ENCODE measurements at regions not wholly inside any gene's neighbourhood (a gene's known extent, or its start where the extent isn't known, plus 50 kb on each side); places are given as distances from the start of the nearest gene placed in this dataset.
"Not testable (repeated sequence)": the region's sequence is repeated elsewhere in the genome, so short reads cannot be mapped to it uniquely, and the experiment has no call there.

- Histone ChIP-seq H3K9ac (ENCODE audit: low read length) (no peak overlapping the region), H3K4me2 (ENCODE audit: low read depth, low read length, poor library complexity, severe bottlenecking) (no peak overlapping the region), H3K9me2 (replicated peaks; ENCODE audit: insufficient read depth, low read length) (no peaks in the 10 kb centered on the region), H2AFZ (ENCODE audit: low read length) (no peak overlapping the region), H3K4me1 (ENCODE audit: low read length) (no peaks in the 10 kb centered on the region), H3K9me3 (ENCODE audit: low read length) (no peaks in the 10 kb centered on the region), H3K27ac (ENCODE audit: low read length) (no peak overlapping the region), H3K27me3 (ENCODE audit: low read length) (no peaks in the 10 kb centered on the region), H4K20me1 (ENCODE audit: insufficient read depth, low read depth, low read length) (no peaks in the 10 kb centered on the region), H3K79me2 (ENCODE audit: low read length) (no peaks in the 10 kb centered on the region), H3K4me3 (ENCODE audit: low read length) (no peak overlapping the region), H3K36me3 (ENCODE audit: insufficient read depth, low read length) (no peaks in the 10 kb centered on the region)
- no peak for DNase-seq
Measured at GRCh38 chr2:238525990-238526389, 99.3 kb downstream of the ASB1 start.

- Histone ChIP-seq H3K4me1 (ENCODE audit: low read length) (no peaks in the 10 kb centered on the region), H3K9me3 (ENCODE audit: low read length) (no peaks in the 10 kb centered on the region; the same call in 1 of the 2 replicates), H3K4me3 (ENCODE audit: low read length) (no peak overlapping the region), H4K20me1 (ENCODE audit: insufficient read depth, low read depth, low read length) (no peaks in the 10 kb centered on the region), H3K27me3 (ENCODE audit: low read length) (no peaks in the 10 kb centered on the region), H3K79me2 (ENCODE audit: low read length) (no peaks in the 10 kb centered on the region), H3K9ac (ENCODE audit: low read length) (no peak overlapping the region), H3K9me2 (replicated peaks; ENCODE audit: insufficient read depth, low read length) (no peaks in the 10 kb centered on the region), H3K36me3 (ENCODE audit: insufficient read depth, low read length) (no peaks in the 10 kb centered on the region), H2AFZ (ENCODE audit: low read length) (no peak overlapping the region), H3K4me2 (ENCODE audit: low read depth, low read length, poor library complexity, severe bottlenecking) (no peak overlapping the region), H3K27ac (ENCODE audit: low read length) (no peak overlapping the region)
- DNase-seq: no peak
Measured at GRCh38 chr2:238527565-238527964, 100.8 kb downstream of the ASB1 start.

- Histone ChIP-seq H3K4me2 (ENCODE audit: low read depth, low read length, poor library complexity, severe bottlenecking) (no peak overlapping the region), H3K79me2 (ENCODE audit: low read length) (no peaks in the 10 kb centered on the region), H3K9me3 (ENCODE audit: low read length) (peaks cover 8% of the 10 kb centered on the region; the same call in 1 of the 2 replicates), H3K9ac (ENCODE audit: low read length) (no peak overlapping the region), H3K27me3 (ENCODE audit: low read length) (no peaks in the 10 kb centered on the region), H3K9me2 (replicated peaks; ENCODE audit: insufficient read depth, low read length) (no peaks in the 10 kb centered on the region), H3K36me3 (ENCODE audit: insufficient read depth, low read length) (no peaks in the 10 kb centered on the region), H3K27ac (ENCODE audit: low read length) (no peak overlapping the region), H2AFZ (ENCODE audit: low read length) (no peak overlapping the region), H3K4me1 (ENCODE audit: low read length) (no peaks in the 10 kb centered on the region), H4K20me1 (ENCODE audit: insufficient read depth, low read depth, low read length) (no peaks in the 10 kb centered on the region), H3K4me3 (ENCODE audit: low read length) (no peak overlapping the region)
- no peak for DNase-seq
Measured at GRCh38 chr2:238528953-238529781, 102.4 kb downstream of the ASB1 start.

- not testable (repeated sequence) for H2AFZ ChIP-seq (ENCODE audit: low read length); H3K4me2 ChIP-seq (ENCODE audit: low read depth, low read length, poor library complexity, severe bottlenecking); H4K20me1 ChIP-seq (ENCODE audit: insufficient read depth, low read depth, low read length); H3K9me2 ChIP-seq (replicated peaks; ENCODE audit: insufficient read depth, low read length); H3K36me3 ChIP-seq (ENCODE audit: insufficient read depth, low read length); H3K4me3 ChIP-seq (ENCODE audit: low read length); H3K27ac ChIP-seq (ENCODE audit: low read length); H3K27me3 ChIP-seq (ENCODE audit: low read length); H3K9me3 ChIP-seq (ENCODE audit: low read length); H3K4me1 ChIP-seq (ENCODE audit: low read length); DNase-seq; H3K79me2 ChIP-seq (ENCODE audit: low read length); H3K9ac ChIP-seq (ENCODE audit: low read length)
Measured at GRCh38 chr2:238531017-238531645, 104.4 kb downstream of the ASB1 start.

GRCh38 chr2:238543732-238544131 lies 117.0 kb downstream of the ASB1 start:
- H3K27ac ChIP-seq (ENCODE audit: low read length); H3K9me2 ChIP-seq (replicated peaks; ENCODE audit: insufficient read depth, low read length); DNase-seq; H3K27me3 ChIP-seq (ENCODE audit: low read length); H3K4me2 ChIP-seq (ENCODE audit: low read depth, low read length, poor library complexity, severe bottlenecking); H3K4me1 ChIP-seq (ENCODE audit: low read length); H2AFZ ChIP-seq (ENCODE audit: low read length); H4K20me1 ChIP-seq (ENCODE audit: insufficient read depth, low read depth, low read length); H3K79me2 ChIP-seq (ENCODE audit: low read length); H3K9ac ChIP-seq (ENCODE audit: low read length); H3K4me3 ChIP-seq (ENCODE audit: low read length); H3K36me3 ChIP-seq (ENCODE audit: insufficient read depth, low read length): not testable (repeated sequence)
- H3K9me3 ChIP-seq (ENCODE audit: low read length): peaks cover 32% of the 10 kb centered on the region

GRCh38 chr2:238548902-238549462 lies 122.3 kb downstream of the ASB1 start:
- Histone ChIP-seq H2AFZ (ENCODE audit: low read length) (no peak overlapping the region), H3K79me2 (ENCODE audit: low read length) (no peaks in the 10 kb centered on the region), H3K4me2 (ENCODE audit: low read depth, low read length, poor library complexity, severe bottlenecking) (no peak overlapping the region), H3K36me3 (ENCODE audit: insufficient read depth, low read length) (no peaks in the 10 kb centered on the region), H4K20me1 (ENCODE audit: insufficient read depth, low read depth, low read length) (no peaks in the 10 kb centered on the region), H3K9ac (ENCODE audit: low read length) (no peak overlapping the region), H3K27me3 (ENCODE audit: low read length) (no peaks in the 10 kb centered on the region; the same call in 1 of the 2 replicates), H3K4me1 (ENCODE audit: low read length) (no peaks in the 10 kb centered on the region), H3K27ac (ENCODE audit: low read length) (no peak overlapping the region), H3K4me3 (ENCODE audit: low read length) (no peak overlapping the region), H3K9me2 (replicated peaks; ENCODE audit: insufficient read depth, low read length) (no peaks in the 10 kb centered on the region), H3K9me3 (ENCODE audit: low read length) (peaks cover 10% of the 10 kb centered on the region)
- DNase-seq: no peak

- Histone ChIP-seq H4K20me1 (ENCODE audit: insufficient read depth, low read depth, low read length) (no peaks in the 10 kb centered on the region), H3K9me2 (replicated peaks; ENCODE audit: insufficient read depth, low read length) (no peaks in the 10 kb centered on the region), H3K4me1 (ENCODE audit: low read length) (no peaks in the 10 kb centered on the region), H2AFZ (ENCODE audit: low read length) (no peak overlapping the region), H3K9ac (ENCODE audit: low read length) (no peak overlapping the region), H3K79me2 (ENCODE audit: low read length) (no peaks in the 10 kb centered on the region), H3K27me3 (ENCODE audit: low read length) (no peaks in the 10 kb centered on the region; the same call in 1 of the 2 replicates), H3K36me3 (ENCODE audit: insufficient read depth, low read length) (no peaks in the 10 kb centered on the region), H3K4me3 (ENCODE audit: low read length) (no peak overlapping the region), H3K9me3 (ENCODE audit: low read length) (peaks cover 6% of the 10 kb centered on the region), H3K4me2 (ENCODE audit: low read depth, low read length, poor library complexity, severe bottlenecking) (no peak overlapping the region), H3K27ac (ENCODE audit: low read length) (no peak overlapping the region)
- DNase-seq: no peak
Measured at GRCh38 chr2:238549866-238550265, 123.1 kb downstream of the ASB1 start.

- peaks cover 4% of the 10 kb centered on the region for H3K9me3 ChIP-seq (ENCODE audit: low read length)
- no peaks in the 10 kb centered on the region for H4K20me1 ChIP-seq (ENCODE audit: insufficient read depth, low read depth, low read length)
- H3K27me3 ChIP-seq (ENCODE audit: low read length): no peaks in the 10 kb centered on the region; the same call in 1 of the 2 replicates
- H3K4me1 ChIP-seq (ENCODE audit: low read length): no peaks in the 10 kb centered on the region
- H3K9ac ChIP-seq (ENCODE audit: low read length): no peak overlapping the region
- no peak overlapping the region for H2AFZ ChIP-seq (ENCODE audit: low read length)
- DNase-seq: no peak
- no peaks in the 10 kb centered on the region for H3K79me2 ChIP-seq (ENCODE audit: low read length)
- H3K27ac ChIP-seq (ENCODE audit: low read length): no peak overlapping the region
- H3K4me2 ChIP-seq (ENCODE audit: low read depth, low read length, poor library complexity, severe bottlenecking): no peak overlapping the region
- no peaks in the 10 kb centered on the region for H3K9me2 ChIP-seq (replicated peaks; ENCODE audit: insufficient read depth, low read length)
- H3K4me3 ChIP-seq (ENCODE audit: low read length): no peak overlapping the region
- no peaks in the 10 kb centered on the region for H3K36me3 ChIP-seq (ENCODE audit: insufficient read depth, low read length)
Measured at GRCh38 chr2:238551091-238551490, 124.4 kb downstream of the ASB1 start.

Data from Karpas-422 (cell line).